ENCODE measurements at regions not wholly inside any gene's neighbourhood (a gene's known extent, or its start where the extent isn't known, plus 50 kb on each side); places are given as distances from the start of the nearest gene placed in this dataset.
"Not testable (repeated sequence)": the region's sequence is repeated elsewhere in the genome, so short reads cannot be mapped to it uniquely, and the experiment has no call there.

DNA sequence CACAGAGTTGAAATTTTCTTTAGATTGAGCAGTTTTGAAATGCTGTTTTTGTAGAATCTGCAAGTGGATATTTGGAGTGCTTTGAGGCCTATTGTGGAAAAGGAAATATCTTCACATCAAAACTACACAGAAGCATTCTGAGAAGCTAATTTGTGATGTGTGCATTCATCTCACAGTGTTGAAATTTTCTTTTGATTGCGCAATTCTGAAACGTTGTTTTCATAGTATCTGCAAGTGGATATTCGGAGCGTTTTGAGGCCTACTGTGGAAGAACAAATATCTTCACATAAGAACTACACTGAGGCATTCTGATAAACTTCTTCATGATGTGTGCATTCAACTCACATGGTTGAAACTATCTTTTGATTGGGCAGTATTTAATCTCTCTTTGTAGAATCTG is 3143.4 kb upstream of the OR11H1 start:
- not testable (repeated sequence) for DNase-seq

- peak in 1 of 2 experiments; percentile 3 for DNase-seq
These were observed 3138.9 kb upstream of the OR11H1 start for GRCh38 chr22:12388824-12389800.

- DNase-seq: not testable (repeated sequence)
These were observed 3130.7 kb upstream of the OR11H1 start for GRCh38 chr22:12397270-12397669.

- DNase-seq: not testable (repeated sequence)
These were observed 3126.1 kb upstream of the OR11H1 start for GRCh38 chr22:12401942-12402341.

GRCh38 chr22:12402531-12402930 is 3125.5 kb upstream of the OR11H1 start:
- DNase-seq: not testable (repeated sequence)

DNA sequence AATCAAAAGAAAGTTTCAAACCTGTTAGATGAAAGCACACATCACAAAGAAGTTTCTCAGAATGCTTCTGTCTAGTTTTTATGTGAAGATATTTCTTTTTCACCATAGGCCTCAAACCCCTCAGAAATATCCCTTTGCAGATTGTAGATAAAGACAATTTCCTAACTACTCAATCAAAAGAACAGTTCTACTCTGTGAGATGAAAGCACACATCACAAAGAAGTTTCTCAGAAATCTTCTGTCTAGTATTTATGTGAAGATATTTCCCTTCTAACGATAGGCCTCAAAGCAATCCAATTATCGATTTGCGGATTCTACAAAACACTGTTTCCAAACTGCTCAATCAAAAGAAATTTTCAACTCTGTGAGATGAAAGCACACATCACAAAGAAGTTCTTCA is 3092.1 kb upstream of the OR11H1 start:
- DNase-seq: not testable (repeated sequence)
